GM21515 (cell line): ENCODE measurements at regions not wholly inside any gene's neighbourhood (a gene's known extent, or its start where the extent isn't known, plus 50 kb on each side); places are given as distances from the start of the nearest gene placed in this dataset.
"Not testable (repeated sequence)": the region's sequence is repeated elsewhere in the genome, so short reads cannot be mapped to it uniquely, and the experiment has no call there.

Experiments used
- ATAC-seq: cut with Tn5 transposase; IDR thresholded peaks from one replicate; pipeline ENCODE4 v1.9.1; 2021; ENCODE audit not compliant: unreplicated experiment

GRCh38 chr2:61632276-61633169 is 94.4 kb upstream of the XPO1 start:
- no peak for ATAC-seq

DNA sequence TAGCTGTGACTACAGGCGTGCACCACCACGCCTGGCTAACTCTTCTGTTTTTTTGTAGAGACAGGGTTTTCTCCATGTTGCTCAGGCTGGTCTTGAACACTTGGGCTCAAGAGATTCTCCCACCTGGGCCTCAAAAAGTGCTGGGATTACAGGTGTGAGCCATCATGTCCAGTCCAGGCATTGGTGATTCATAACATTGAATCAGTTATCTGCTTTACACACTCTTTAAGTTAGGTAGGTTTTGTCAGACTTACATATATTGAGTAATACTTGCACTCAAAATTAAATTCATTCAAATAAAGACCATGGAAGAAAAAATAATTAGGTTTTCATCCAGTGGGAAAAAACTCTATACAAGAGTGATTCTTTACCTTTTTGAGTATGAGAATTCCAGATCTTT is 93.2 kb upstream of the XPO1 start:
- no peak for ATAC-seq

DNA sequence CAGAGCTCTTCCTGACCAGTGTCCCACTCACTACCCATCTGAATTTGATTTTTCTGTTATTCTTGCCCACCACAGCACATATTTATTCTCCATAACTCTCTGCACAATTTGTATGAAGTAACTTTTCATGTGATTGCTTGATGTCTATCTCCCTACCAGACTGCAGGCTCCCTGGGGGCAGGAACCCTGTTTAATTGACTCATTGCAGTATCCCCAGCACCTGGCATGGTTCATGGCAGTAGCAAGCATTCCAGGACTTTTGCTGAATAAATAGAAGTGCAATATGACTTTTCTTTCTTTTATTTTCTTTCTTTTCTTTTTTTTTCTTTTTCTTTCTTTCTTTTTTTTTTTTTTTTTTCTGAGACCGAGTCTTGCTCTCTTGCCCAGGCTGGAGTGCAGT is 88.7 kb upstream of the XPO1 start:
- ATAC-seq = no peak

DNA sequence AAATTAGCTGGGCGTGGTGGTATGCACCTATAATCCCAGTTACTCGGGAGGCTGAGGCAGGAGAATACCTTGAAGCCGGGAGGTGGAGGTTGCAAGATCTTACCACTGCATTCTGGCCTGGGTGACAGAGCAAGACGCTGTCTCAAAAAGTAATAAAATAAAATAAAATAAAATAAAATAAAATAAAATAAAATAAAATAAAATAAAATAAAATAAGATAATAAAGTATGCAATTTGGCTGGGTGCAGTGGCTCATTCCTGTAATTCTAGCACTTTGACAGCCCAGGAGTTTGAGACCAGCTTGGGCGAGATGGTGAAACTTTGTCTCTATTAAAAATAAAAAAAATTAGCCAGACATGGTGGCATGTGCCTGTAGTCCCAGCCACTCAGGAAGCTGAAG is 85.6 kb upstream of the XPO1 start:
- ATAC-seq = no peak

DNA sequence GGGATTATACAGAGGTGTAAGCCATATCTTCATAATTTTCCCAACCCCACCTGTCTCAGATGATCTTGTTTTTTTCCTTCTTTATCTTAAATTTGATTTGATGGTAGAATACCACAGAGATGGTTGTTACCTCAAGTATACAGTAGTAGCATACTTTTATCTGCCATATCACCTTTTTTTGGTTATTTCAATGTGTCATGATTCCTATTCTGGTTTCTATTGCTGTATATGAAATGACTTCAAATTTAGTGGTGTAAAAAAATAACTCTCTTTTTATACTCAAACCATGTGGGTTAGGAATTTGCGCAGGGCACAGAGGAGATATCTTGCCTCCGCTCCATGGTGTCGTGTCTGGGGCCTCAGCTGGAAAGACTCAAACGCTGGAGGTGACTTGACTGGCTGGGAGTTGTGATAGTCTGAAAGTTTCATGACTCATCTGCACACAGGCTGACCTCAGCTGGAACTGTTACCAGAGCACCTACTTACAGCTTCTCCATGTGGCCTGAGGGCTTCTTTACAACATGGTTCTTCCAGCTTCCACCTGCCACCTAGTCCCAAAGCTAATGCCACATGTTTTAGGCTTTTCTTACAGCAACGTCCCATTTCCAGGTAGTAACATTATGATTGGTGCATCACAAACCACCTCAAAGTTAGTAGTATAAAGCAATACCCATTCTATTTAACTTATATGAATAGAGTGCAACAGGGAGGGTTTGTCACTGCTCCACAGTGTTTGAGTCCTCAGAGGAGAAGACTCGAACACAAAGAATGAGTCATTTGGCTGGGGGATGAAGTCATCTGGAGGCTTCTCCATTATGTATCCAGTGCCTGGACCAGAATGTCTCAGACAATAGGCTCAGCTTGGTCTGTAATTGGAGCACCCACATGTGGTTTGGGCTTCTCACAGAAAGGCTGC is 82.3 kb upstream of the XPO1 start:
- ATAC-seq = no peak

DNA sequence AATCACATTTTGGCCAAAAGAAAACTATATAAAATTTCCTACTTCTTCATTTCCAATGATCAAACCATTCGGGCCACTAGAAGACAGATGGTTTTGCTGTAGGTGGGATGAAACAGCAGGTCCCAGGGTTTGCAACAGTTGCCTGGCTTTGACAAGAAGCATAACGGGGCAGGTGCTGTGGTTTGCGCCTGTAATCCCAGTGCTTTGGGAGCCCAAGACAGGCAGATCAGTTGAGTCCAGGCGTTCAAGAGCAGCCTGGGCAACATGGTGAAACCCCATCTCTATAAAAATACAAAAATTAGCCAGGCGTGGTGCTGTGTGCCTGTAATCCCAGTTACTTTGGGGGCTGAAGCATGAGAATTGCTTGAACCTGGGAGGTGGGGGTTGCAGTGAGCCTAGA is 81.4 kb upstream of the XPO1 start:
- ATAC-seq = no peak

DNA sequence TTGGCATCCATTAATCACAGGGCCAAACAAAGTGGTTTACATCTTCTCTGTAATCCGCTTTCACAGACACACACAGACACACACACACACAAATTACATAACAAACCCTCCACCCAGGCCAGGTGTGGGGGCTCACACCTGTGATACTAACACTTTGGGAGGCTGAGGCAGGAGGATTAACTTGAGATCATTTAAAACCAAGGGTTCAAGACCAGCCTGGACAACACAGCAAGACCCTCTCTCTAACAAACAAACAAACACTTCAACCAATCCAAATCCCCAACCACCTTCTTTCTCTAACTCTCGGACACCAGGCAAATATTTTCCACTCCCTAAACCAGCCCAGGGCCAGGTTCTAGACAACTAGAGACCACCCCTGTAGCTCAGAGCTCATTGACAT is 79.5 kb upstream of the XPO1 start:
- no peak for ATAC-seq

DNA sequence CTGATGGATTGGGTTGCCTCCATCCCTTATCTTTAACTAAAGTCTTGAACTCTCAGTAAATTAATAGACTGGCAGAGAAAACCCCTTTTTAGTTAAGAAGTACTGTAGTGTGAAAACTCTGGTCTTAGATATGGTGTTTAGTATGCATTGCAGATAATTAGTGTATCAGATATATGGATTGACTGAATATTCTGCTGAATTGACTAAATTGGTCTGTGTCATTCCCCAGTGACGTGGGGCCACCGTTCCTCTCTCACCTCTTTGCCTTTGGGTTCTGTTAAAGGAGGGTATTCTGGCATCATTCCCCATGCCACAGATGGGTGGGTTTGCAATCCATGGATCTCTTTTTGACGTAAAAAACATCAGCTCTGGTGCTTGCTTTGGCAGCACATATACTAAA is 67.1 kb upstream of the XPO1 start:
- ATAC-seq = no peak

- ATAC-seq = no peak
Observed at GRCh38 chr2:61604433-61604832, 66.3 kb upstream of the XPO1 start.

DNA sequence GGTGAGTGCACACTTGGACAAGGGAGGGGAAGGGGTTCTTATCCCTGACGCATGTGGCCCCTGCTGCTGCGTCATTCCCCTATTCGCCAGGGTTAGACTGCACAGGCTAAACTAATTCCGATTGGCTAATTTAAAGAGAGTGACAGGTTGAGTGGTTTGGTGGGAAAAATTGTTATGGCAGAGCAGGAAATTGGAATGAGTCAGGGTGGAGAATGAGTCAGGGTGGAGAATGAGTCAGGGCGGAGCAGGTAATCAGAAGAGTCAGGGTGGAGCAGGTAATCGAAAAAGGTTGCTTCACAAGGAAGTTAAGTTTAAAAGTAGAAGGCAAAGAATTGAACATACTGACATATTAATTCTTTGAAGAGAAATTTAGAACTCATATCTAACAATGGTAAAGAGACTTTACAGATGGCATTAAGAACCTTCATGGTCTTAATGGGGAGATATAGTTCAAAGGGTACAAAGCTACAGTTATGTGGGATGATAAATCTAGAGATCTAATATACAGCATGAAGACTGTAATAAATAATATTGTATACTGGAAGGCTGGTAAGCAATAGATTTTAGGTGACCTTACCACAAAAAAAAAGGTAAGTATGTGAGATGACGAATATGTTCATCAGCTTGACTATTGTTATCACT is 60.5 kb upstream of the XPO1 start:
- not testable (repeated sequence) for ATAC-seq

GRCh38 chr2:61597300-61598289 is 59.4 kb upstream of the XPO1 start:
- ATAC-seq = no peak

DNA sequence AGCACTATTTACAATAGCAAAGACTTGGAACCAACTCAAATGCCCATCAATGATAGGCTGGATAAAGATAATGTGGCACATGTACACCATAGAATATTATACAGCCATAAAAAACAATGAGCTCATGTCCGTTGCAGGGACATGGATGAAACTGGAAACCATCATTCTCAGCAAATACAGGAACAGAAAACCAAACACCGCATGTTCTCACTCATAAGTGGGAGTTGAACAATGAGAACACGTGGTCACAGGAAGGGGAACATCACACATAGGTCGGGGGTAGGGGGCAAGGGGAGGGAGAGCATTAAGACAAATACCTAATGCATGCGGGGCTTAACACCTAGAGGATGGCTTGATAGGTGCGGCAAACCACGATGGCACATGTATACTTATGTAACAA is 56.0 kb upstream of the XPO1 start:
- not testable (repeated sequence) for ATAC-seq

- ATAC-seq = not testable (repeated sequence)
Observed at GRCh38 chr2:61593648-61594047, 55.5 kb upstream of the XPO1 start.

DNA sequence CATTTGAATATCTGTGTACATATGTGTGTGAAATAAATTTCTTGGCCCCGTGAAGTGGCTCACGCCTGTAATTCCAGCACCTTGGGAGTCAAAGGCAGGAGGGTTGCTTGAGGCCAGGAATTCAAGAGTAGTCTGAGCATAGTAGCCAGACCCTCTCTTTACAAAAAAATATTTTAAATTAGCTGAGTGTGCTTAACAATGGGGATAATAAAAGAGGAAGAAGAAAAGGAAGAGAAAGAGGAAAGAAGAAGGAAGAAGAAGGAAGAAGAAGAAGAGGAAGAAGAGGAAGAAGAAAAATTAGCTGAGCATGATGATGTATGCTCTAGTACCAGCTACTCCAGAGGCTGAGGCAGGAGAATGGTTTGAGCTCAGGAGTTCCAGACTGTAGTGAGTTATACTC is 52.1 kb upstream of the XPO1 start:
- ATAC-seq = no peak

DNA sequence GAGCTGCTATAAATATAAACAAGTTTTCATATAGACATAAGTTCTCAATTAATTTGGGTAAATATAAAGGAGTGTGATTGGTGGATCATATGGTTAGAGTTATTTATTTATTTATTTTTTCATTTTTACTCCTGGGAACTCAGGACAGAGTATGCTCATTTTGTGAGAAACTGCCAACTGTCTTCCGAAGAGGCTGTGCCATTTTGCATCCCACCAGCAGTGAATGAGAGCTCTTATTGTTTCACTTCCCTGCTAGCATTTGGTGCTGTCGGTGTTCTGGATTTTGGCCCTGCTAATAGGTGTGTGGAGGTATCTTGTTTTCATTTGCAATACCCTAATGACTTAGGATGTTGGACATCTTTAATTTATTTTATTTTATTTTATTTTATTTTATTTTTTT is 50.4 kb upstream of the XPO1 start:
- ATAC-seq = no peak
